Endothelial cell of umbilical vein (primary cell): ENCODE measurements at regions not wholly inside any gene's neighbourhood (a gene's known extent, or its start where the extent isn't known, plus 50 kb on each side); places are given as distances from the start of the nearest gene placed in this dataset.

ENCODE experiments used
- BruUV-seq: library from RNA; stranded (reverse); fragments of 400-500 nt; replicated peaks from 2 replicates; lab custom pipeline; 2021; lab: Mats Ljungman, UMichigan
- CTCF ChIA-PET: fragments of 300-600, 350-600 bp; sonication (Branson Sonifier 250); formaldehyde crosslinking; loops from one replicate; lab custom pipeline; 2021; ENCODE audit warnings: antibody characterized with exemption, inconsistent platforms; lab: Charles Lee
- POLR2A ChIA-PET: fragments of 300-600, 350-600 bp; sonication (Branson Sonifier 250); formaldehyde crosslinking; loops from one replicate; lab custom pipeline; 2021; ENCODE audit warnings: antibody characterized with exemption, inconsistent platforms; lab: Charles Lee
- DNase-seq: peaks from one replicate; pipeline ENCODE4 v3.0.0-alpha.2; 2011; ENCODE audit warnings: low read depth, low spot score
- FAIRE-seq: peaks from 2 replicates; lab custom pipeline; 2011; peaks lifted over from hg19 to GRCh38; lab: Jason Lieb, UNC
- H2AFZ ChIP-seq: 2 replicates; pipeline ENCODE4 v1.6.0; 2012; ENCODE audit warnings: low read depth, low read length, control low read depth, inconsistent platforms
- H3K27ac ChIP-seq: 2 replicates; pipeline ENCODE4 v1.5.1; 2011; ENCODE audit warnings: low read depth, mild to moderate bottlenecking, control low read depth, low read length, moderate library complexity; ENCODE audit not compliant: insufficient read depth
- H3K27me3 ChIP-seq, 2 experiments: 2 replicates each; pipeline versions ENCODE4 v1.6.0 to v1.6.1; 2011; ENCODE audit warnings: low read length in 2 of 2, mixed read lengths in 1 of 2; ENCODE audit not compliant: control insufficient read depth in 2 of 2, insufficient read depth in 2 of 2
- H3K36me3 ChIP-seq, 2 experiments: 2 replicates in 1 of 2; 3 replicates in 1 of 2; pipeline ENCODE4 v1.5.1; 2011; ENCODE audit warnings: low read length in 2 of 2, mild to moderate bottlenecking in 1 of 2, moderate library complexity in 1 of 2; ENCODE audit not compliant: control insufficient read depth in 2 of 2, insufficient read depth in 2 of 2; ENCODE audit errors: extremely low read depth in 1 of 2
- H3K4me1 ChIP-seq: 3 replicates; pipeline ENCODE4 v1.5.1; 2011; ENCODE audit warnings: mild to moderate bottlenecking, low read length; ENCODE audit not compliant: control insufficient read depth, insufficient read depth; ENCODE audit errors: extremely low read depth
- H3K4me2 ChIP-seq: 2 replicates; pipeline ENCODE4 v1.6.1; 2011; ENCODE audit warnings: low read length, control low read depth, mixed read lengths; ENCODE audit not compliant: insufficient read depth
- H3K4me3 ChIP-seq, 3 experiments: fragments of 200-600 bp in 1 of 3; sonication (generic), shearing (Covaris generic) in 1 of 3; replicated peaks in 1 of 3; 2 replicates each; pipeline ENCODE4 v1.5.1; 2011 to 2016; ENCODE audit warnings: control low read depth in 3 of 3, low read length in 3 of 3, mild to moderate bottlenecking in 2 of 3, inconsistent platforms in 1 of 3, low read depth in 1 of 3, moderate library complexity in 1 of 3; ENCODE audit not compliant: insufficient read depth in 1 of 3
- H3K79me2 ChIP-seq: 2 replicates; pipeline ENCODE4 v1.6.0; 2012; ENCODE audit warnings: low read length, inconsistent platforms; ENCODE audit not compliant: control insufficient read depth, insufficient read depth
- H3K9ac ChIP-seq: replicated peaks from 2 replicates; pipeline ENCODE3; 2011; ENCODE audit warnings: low read length, control low read depth; ENCODE audit not compliant: insufficient read depth; ENCODE audit errors: extremely low read depth
- H3K9me1 ChIP-seq: replicated peaks from 3 replicates; pipeline ENCODE4 v1.6.0; 2011; ENCODE audit warnings: mild to moderate bottlenecking, low read length; ENCODE audit not compliant: control insufficient read depth, insufficient read depth; ENCODE audit errors: extremely low read depth
- H3K9me3 ChIP-seq: replicated peaks from 2 replicates; pipeline ENCODE4 v1.5.1; 2012; ENCODE audit warnings: low read length, inconsistent platforms; ENCODE audit not compliant: control insufficient read depth, insufficient read depth
- H4K20me1 ChIP-seq: replicated peaks from 2 replicates; pipeline ENCODE3; 2011; ENCODE audit warnings: mild to moderate bottlenecking, low read length; ENCODE audit not compliant: control insufficient read depth, insufficient read depth; ENCODE audit errors: extremely low read depth
- FOS ChIP-seq: IDR thresholded peaks from 2 replicates; pipeline ENCODE4 v1.6.1; 2011; ENCODE audit warnings: mild to moderate bottlenecking, low read length, moderate library complexity, borderline replicate concordance; ENCODE audit not compliant: insufficient read depth
- GATA2 ChIP-seq: IDR thresholded peaks from 2 replicates; pipeline ENCODE4 v1.7.0; 2011; ENCODE audit warnings: low read depth, mild to moderate bottlenecking, moderate library complexity, mixed read lengths, low read length; ENCODE audit not compliant: insufficient read length, insufficient read depth
- POLR2A ChIP-seq: IDR thresholded peaks from 2 replicates; pipeline ENCODE4 v1.6.1; 2012; ENCODE audit warnings: low read depth, mild to moderate bottlenecking, control low read depth, low read length
- POLR2AphosphoS5 ChIP-seq: IDR thresholded peaks from 2 replicates; pipeline ENCODE4 v1.6.1; 2012; ENCODE audit warnings: low read depth, mild to moderate bottlenecking, control low read depth, low read length, moderate library complexity; ENCODE audit not compliant: insufficient read depth
- dilution Hi-C: fragments of 300-500 bp; cut with MboI; formaldehyde crosslinking; loops from one replicate; pipeline ENCODE4 v1.15.0; 2019; ENCODE audit warnings: low sequenced_read_pairs; ENCODE audit not compliant: extremely low pct_ligation_motif_present
- intact Hi-C: fragments of 100-400 bp; cut with micrococcal nuclease; formaldehyde crosslinking; loops from one replicate; pipeline ENCODE4 v1.10.0; 2022
- TF ChIP-seq, protein P1 (sequence below), 2 donors: IDR thresholded peaks; 1 replicate in 1 of 2; 2 replicates in 1 of 2; pipeline ENCODE4 v1.5.1; 2011; ENCODE audit warnings: low read length in 2 of 2, mild to moderate bottlenecking in 2 of 2, moderate library complexity in 2 of 2, control low read depth in 1 of 2, inconsistent platforms in 1 of 2, low read depth in 1 of 2; ENCODE audit not compliant: insufficient read depth in 1 of 2; ENCODE audit errors: extremely low read depth in 1 of 2
- TF ChIP-seq, protein P2 (sequence below): IDR thresholded peaks from 2 replicates; pipeline ENCODE4 v1.6.1; 2011; ENCODE audit not compliant: insufficient read depth, insufficient read length

DNA sequence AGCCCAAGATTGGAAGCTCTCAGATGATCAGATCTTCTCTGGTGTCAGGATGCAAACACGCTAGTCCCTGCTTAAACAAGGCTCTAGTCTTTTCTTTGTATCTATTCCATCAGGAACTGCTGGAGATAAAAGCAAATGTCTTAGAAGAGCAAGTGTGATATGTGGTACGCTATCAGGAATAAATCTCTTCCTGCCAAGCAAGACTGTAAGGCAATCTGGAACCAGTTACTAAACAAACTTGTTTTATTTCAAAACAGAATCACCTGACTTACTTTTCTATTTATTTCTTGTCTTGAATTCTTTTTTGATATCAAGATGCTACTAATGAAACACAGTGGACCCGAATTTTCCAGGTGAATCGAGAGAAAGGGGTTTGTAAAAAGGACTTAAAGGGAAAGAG lies 139.9 kb upstream of the ZNF644 start:
- H3K9me3 ChIP-seq, result no peaks in the 10 kb centered on the region
- H4K20me1 ChIP-seq, result no peaks in the 10 kb centered on the region
- intact Hi-C loops, result loop anchor here (10.0 kb wide), 1 partner anchor 197 kb away; no protein-coding TSS in a partner anchor
- no peaks in the 10 kb centered on the region for H3K9me1 ChIP-seq
- no peak overlapping the region for H2AFZ ChIP-seq
- H3K79me2 ChIP-seq, result no peaks in the 10 kb centered on the region
- no peak for TF ChIP-seq POLR2A
- DNase-seq (no peak), FAIRE-seq (no peak)
- no peaks in the 10 kb centered on the region for H3K36me3 ChIP-seq
- H3K27me3 ChIP-seq, result no peaks in the 10 kb centered on the region
- BruUV-seq, result no TSS peak
- no peak overlapping the region for H3K9ac ChIP-seq
- H3K27ac ChIP-seq, result no peak overlapping the region
- dilution Hi-C loops, result no loop called here
- ChIA-PET CTCF (no interaction called here), POLR2A (no interaction called here)
- H3K4me1 ChIP-seq, result no peaks in the 10 kb centered on the region
- no peak overlapping the region for H3K4me3 ChIP-seq
- no peak overlapping the region for H3K4me2 ChIP-seq

DNA sequence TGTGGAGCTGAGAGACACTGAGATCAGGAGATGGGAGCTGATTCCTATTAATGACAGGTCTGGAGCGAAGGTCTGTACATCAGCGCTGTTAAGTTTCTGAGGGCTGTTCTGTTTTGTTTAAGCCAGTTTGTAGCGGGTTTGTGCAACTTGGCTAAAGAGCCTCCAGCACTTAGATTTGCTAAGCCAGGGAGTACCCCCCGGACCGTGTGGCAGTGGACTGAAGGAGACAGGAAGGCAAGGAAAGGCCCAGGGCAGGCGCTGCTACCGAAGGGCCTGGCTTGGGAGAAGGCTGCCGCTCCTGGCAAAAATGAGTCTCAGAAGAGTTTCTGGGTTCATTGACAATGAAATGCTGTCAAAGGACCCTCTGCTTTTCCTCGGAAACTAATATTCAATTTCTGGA lies 139.3 kb upstream of the ZNF644 start:
- Histone ChIP-seq H3K4me2 (no peak overlapping the region), H2AFZ (no peak overlapping the region), H3K9me1 (no peaks in the 10 kb centered on the region), H3K9ac (no peak overlapping the region), H3K36me3 (no peaks in the 10 kb centered on the region), H3K9me3 (no peaks in the 10 kb centered on the region), H3K27me3 (no peaks in the 10 kb centered on the region), H3K27ac (no peak overlapping the region), H3K79me2 (no peaks in the 10 kb centered on the region), H4K20me1 (no peaks in the 10 kb centered on the region), H3K4me1 (no peaks in the 10 kb centered on the region), H3K4me3 (no peak overlapping the region)
- no TSS peak for BruUV-seq
- FAIRE-seq (no peak), DNase-seq (no peak)
- intact Hi-C loops, result loop anchor here (10.0 kb wide), 1 partner anchor 196 kb away; no protein-coding TSS in a partner anchor
- TF ChIP-seq POLR2AphosphoS5, result no peak
- TF ChIP-seq, protein P1, sequence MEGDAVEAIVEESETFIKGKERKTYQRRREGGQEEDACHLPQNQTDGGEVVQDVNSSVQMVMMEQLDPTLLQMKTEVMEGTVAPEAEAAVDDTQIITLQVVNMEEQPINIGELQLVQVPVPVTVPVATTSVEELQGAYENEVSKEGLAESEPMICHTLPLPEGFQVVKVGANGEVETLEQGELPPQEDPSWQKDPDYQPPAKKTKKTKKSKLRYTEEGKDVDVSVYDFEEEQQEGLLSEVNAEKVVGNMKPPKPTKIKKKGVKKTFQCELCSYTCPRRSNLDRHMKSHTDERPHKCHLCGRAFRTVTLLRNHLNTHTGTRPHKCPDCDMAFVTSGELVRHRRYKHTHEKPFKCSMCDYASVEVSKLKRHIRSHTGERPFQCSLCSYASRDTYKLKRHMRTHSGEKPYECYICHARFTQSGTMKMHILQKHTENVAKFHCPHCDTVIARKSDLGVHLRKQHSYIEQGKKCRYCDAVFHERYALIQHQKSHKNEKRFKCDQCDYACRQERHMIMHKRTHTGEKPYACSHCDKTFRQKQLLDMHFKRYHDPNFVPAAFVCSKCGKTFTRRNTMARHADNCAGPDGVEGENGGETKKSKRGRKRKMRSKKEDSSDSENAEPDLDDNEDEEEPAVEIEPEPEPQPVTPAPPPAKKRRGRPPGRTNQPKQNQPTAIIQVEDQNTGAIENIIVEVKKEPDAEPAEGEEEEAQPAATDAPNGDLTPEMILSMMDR (IDR thresholded peaks at IDR 0.05; ENCODE audit: extremely low read depth in 1 of 2, insufficient read depth in 1 of 2, low read depth in 1 of 2, low read length in 2 of 2), result no peak
- no peak for TF ChIP-seq GATA2
- TF ChIP-seq, protein P2, sequence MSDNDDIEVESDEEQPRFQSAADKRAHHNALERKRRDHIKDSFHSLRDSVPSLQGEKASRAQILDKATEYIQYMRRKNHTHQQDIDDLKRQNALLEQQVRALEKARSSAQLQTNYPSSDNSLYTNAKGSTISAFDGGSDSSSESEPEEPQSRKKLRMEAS, result no peak
- TF ChIP-seq FOS, result no peak
- no peak for TF ChIP-seq POLR2A
- ChIA-PET CTCF (interaction anchor here (1.4 kb wide), 1 partner anchor 440 kb away, joined by 3 read pairs; no protein-coding TSS in a partner anchor), POLR2A (no interaction called here)
- dilution Hi-C loops, result no loop called here
